ENCODE measurements at regions not wholly inside any gene's neighbourhood (a gene's known extent, or its start where the extent isn't known, plus 50 kb on each side); places are given as distances from the start of the nearest gene placed in this dataset.

DNA sequence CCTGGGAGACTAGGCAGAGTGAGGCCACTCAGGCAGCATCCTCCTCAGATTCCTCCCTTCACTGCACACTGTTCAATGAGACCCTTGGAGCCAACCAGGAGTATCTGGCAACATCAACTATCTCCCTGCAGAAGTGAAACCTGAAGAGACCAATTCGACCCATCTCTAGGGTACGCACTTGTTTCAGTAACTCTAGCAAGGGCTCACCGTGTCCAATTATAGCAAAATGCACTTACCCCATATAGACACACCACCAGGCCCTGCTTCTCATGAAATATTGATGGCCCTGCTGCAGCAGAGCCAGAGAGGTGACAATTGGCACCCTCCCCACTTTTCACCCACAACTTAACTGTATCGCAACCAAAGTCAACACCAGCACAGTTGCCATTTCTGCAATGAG, 196.1 kb upstream of the IGF1R start:
- no peak for DNase-seq (ENCODE audit: insufficient read length, low spot score, missing footprints)
- Histone ChIP-seq H3K79me2 (ENCODE audit: insufficient read depth, low read length) (no peaks in the 10 kb centered on the region), H2AFZ (ENCODE audit: low read length) (no peak overlapping the region), H3K4me2 (ENCODE audit: insufficient read depth, low read length) (no peak overlapping the region), H3K27me3 (ENCODE audit: insufficient read depth, low read length) (no peaks in the 10 kb centered on the region), H3K36me3 (ENCODE audit: insufficient read depth, low read length) (no peaks in the 10 kb centered on the region), H4K20me1 (ENCODE audit: insufficient read depth, low read length) (no peaks in the 10 kb centered on the region), H3K27ac (ENCODE audit: low read depth, low read length) (no peak overlapping the region), H3K9me3 (ENCODE audit: low read depth, low read length) (no peaks in the 10 kb centered on the region), H3K4me3 (ENCODE audit: insufficient read depth, low read length) (no peak overlapping the region), H3K4me1 (ENCODE audit: insufficient read depth, low read length) (no peaks in the 10 kb centered on the region)
- TF ChIP-seq CTCF (IDR thresholded peaks at IDR 0.05; ENCODE audit: extremely low read depth, low read depth, low read length), result no peak

DNA sequence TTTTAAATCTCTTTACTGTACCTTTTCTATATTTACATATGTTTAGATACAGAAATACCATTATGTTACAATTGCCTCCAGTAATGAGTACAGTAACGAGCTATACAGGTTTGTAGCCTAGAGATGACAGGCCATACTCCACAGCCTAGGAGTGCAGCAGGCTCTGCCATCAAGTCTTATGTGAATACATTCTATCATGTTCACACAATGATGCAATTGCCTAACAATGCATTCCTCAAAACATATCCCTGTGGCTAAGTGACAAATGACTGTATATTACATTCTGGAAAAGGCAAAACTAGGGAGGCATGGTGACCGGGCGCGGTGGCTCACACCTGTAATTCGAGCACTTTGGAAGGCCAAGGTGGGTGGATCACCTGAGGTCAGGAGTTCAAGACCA, 192.4 kb upstream of the IGF1R start:
- no peak overlapping the region for H3K27ac ChIP-seq (ENCODE audit: low read depth, low read length)
- H3K4me1 ChIP-seq (ENCODE audit: insufficient read depth, low read length), result no peaks in the 10 kb centered on the region
- no peaks in the 10 kb centered on the region for H4K20me1 ChIP-seq (ENCODE audit: insufficient read depth, low read length)
- no peak for TF ChIP-seq CTCF (IDR thresholded peaks at IDR 0.05; ENCODE audit: extremely low read depth, low read depth, low read length)
- no peak overlapping the region for H2AFZ ChIP-seq (ENCODE audit: low read length)
- no peak for DNase-seq (ENCODE audit: insufficient read length, low spot score, missing footprints)
- no peak overlapping the region for H3K4me2 ChIP-seq (ENCODE audit: insufficient read depth, low read length)
- no peaks in the 10 kb centered on the region for H3K27me3 ChIP-seq (ENCODE audit: insufficient read depth, low read length)
- H3K79me2 ChIP-seq (ENCODE audit: insufficient read depth, low read length), result no peaks in the 10 kb centered on the region
- H3K36me3 ChIP-seq (ENCODE audit: insufficient read depth, low read length), result no peaks in the 10 kb centered on the region
- no peak overlapping the region for H3K4me3 ChIP-seq (ENCODE audit: insufficient read depth, low read length)
- H3K9me3 ChIP-seq (ENCODE audit: low read depth, low read length), result no peaks in the 10 kb centered on the region

GRCh38 chr15:98476559-98476958, 171.8 kb upstream of the IGF1R start:
- Histone ChIP-seq H4K20me1 (ENCODE audit: insufficient read depth, low read length) (no peaks in the 10 kb centered on the region), H3K9me3 (ENCODE audit: low read depth, low read length) (peaks cover 2% of the 10 kb centered on the region), H3K27ac (ENCODE audit: low read depth, low read length) (no peak overlapping the region), H3K4me3 (ENCODE audit: insufficient read depth, low read length) (no peak overlapping the region), H3K4me1 (ENCODE audit: insufficient read depth, low read length) (no peaks in the 10 kb centered on the region), H3K4me2 (ENCODE audit: insufficient read depth, low read length) (no peak overlapping the region), H3K79me2 (ENCODE audit: insufficient read depth, low read length) (no peaks in the 10 kb centered on the region), H3K27me3 (ENCODE audit: insufficient read depth, low read length) (no peaks in the 10 kb centered on the region), H3K36me3 (ENCODE audit: insufficient read depth, low read length) (no peaks in the 10 kb centered on the region), H2AFZ (ENCODE audit: low read length) (no peak overlapping the region)
- no peak for DNase-seq (ENCODE audit: insufficient read length, low spot score, missing footprints)
- no peak for TF ChIP-seq CTCF (IDR thresholded peaks at IDR 0.05; ENCODE audit: extremely low read depth, low read depth, low read length)

DNA sequence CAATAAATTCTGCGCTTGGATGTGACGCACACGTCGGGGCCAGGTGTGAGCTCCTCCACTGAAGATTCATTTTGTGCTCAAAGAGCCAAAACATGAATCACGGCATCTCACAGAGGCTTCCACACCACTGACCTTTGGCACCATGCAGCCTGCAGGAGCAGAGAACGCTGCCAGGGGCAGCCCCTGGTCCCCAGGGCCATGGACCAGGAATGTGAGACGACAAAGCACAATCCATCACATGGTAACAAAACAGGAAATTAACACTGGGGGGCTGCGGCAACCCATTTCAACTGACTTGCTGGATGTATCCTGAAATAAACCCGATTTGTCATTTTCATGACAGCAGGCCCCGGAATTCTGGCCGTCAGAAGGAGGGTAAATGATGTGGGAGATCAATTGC, 167.5 kb upstream of the IGF1R start:
- H3K9me3 ChIP-seq (ENCODE audit: low read depth, low read length), result peaks cover 2% of the 10 kb centered on the region
- H3K27ac ChIP-seq (ENCODE audit: low read depth, low read length), result no peak overlapping the region
- H3K4me3 ChIP-seq (ENCODE audit: insufficient read depth, low read length), result no peak overlapping the region
- H3K79me2 ChIP-seq (ENCODE audit: insufficient read depth, low read length), result no peaks in the 10 kb centered on the region
- H2AFZ ChIP-seq (ENCODE audit: low read length), result no peak overlapping the region
- no peaks in the 10 kb centered on the region for H3K4me1 ChIP-seq (ENCODE audit: insufficient read depth, low read length)
- TF ChIP-seq CTCF (IDR thresholded peaks at IDR 0.05; ENCODE audit: extremely low read depth, low read depth, low read length), result no peak
- H3K27me3 ChIP-seq (ENCODE audit: insufficient read depth, low read length), result no peaks in the 10 kb centered on the region
- no peaks in the 10 kb centered on the region for H4K20me1 ChIP-seq (ENCODE audit: insufficient read depth, low read length)
- no peak overlapping the region for H3K4me2 ChIP-seq (ENCODE audit: insufficient read depth, low read length)
- DNase-seq (ENCODE audit: insufficient read length, low spot score, missing footprints), result no peak
- no peaks in the 10 kb centered on the region for H3K36me3 ChIP-seq (ENCODE audit: insufficient read depth, low read length)

All from osteoblast (primary cell).